ENCODE measurements at regions not wholly inside any gene's neighbourhood (a gene's known extent, or its start where the extent isn't known, plus 50 kb on each side); places are given as distances from the start of the nearest gene placed in this dataset.

- no peak overlapping the region for H3K4me3 ChIP-seq (ENCODE audit: low read depth in 1 of 2, low read length in 1 of 2)
- no peak for TF ChIP-seq CTCF (IDR thresholded peaks at IDR 0.05)
- H3K4me1 ChIP-seq (ENCODE audit: control insufficient read depth in 1 of 2, insufficient read depth in 1 of 2, low read depth in 1 of 2, low read length in 1 of 2): no peaks in the 10 kb centered on the region
- no peaks in the 10 kb centered on the region for H3K27me3 ChIP-seq
- H3K27ac ChIP-seq: no peak overlapping the region
- H3K9me3 ChIP-seq: no peaks in the 10 kb centered on the region
- no peaks in the 10 kb centered on the region for H3K36me3 ChIP-seq
These were observed 380.1 kb upstream of the KITLG start for GRCh38 chr12:88960213-88960878.

- TF ChIP-seq CTCF (IDR thresholded peaks at IDR 0.05): no peak
These were observed 378.7 kb upstream of the KITLG start for GRCh38 chr12:88958946-88959345.

GRCh38 chr12:88958153-88958552 lies 377.9 kb upstream of the KITLG start:
- no peak overlapping the region for H3K27ac ChIP-seq
- no peaks in the 10 kb centered on the region for H3K9me3 ChIP-seq
- TF ChIP-seq CTCF (IDR thresholded peaks at IDR 0.05): no peak
- no peaks in the 10 kb centered on the region for H3K36me3 ChIP-seq
- H3K27me3 ChIP-seq: no peaks in the 10 kb centered on the region
- H3K4me3 ChIP-seq (ENCODE audit: low read depth in 1 of 2, low read length in 1 of 2): no peak overlapping the region
- H3K4me1 ChIP-seq (ENCODE audit: control insufficient read depth in 1 of 2, insufficient read depth in 1 of 2, low read depth in 1 of 2, low read length in 1 of 2): no peaks in the 10 kb centered on the region

More at GRCh38 chr12:88958946-88959345, 378.7 kb upstream of the KITLG start:
- H3K27ac ChIP-seq: no peak overlapping the region
- no peaks in the 10 kb centered on the region for H3K9me3 ChIP-seq
- no peaks in the 10 kb centered on the region for H3K4me1 ChIP-seq (ENCODE audit: control insufficient read depth in 1 of 2, insufficient read depth in 1 of 2, low read depth in 1 of 2, low read length in 1 of 2)
- no peak overlapping the region for H3K4me3 ChIP-seq (ENCODE audit: low read depth in 1 of 2, low read length in 1 of 2)
- H3K36me3 ChIP-seq: no peaks in the 10 kb centered on the region
- no peaks in the 10 kb centered on the region for H3K27me3 ChIP-seq

GRCh38 chr12:88957358-88957757 lies 377.1 kb upstream of the KITLG start:
- Histone ChIP-seq H3K4me1 (ENCODE audit: control insufficient read depth in 1 of 2, insufficient read depth in 1 of 2, low read depth in 1 of 2, low read length in 1 of 2) (no peaks in the 10 kb centered on the region), H3K4me3 (ENCODE audit: low read depth in 1 of 2, low read length in 1 of 2) (no peak overlapping the region), H3K9me3 (no peaks in the 10 kb centered on the region), H3K27ac (no peak overlapping the region), H3K36me3 (no peaks in the 10 kb centered on the region), H3K27me3 (no peaks in the 10 kb centered on the region)
- no peak for TF ChIP-seq CTCF (IDR thresholded peaks at IDR 0.05)

- Histone ChIP-seq H3K27ac (no peak overlapping the region), H3K9me3 (no peaks in the 10 kb centered on the region), H3K36me3 (no peaks in the 10 kb centered on the region), H3K4me3 (ENCODE audit: low read depth in 1 of 2, low read length in 1 of 2) (no peak overlapping the region), H3K4me1 (ENCODE audit: control insufficient read depth in 1 of 2, insufficient read depth in 1 of 2, low read depth in 1 of 2, low read length in 1 of 2) (no peaks in the 10 kb centered on the region), H3K27me3 (no peaks in the 10 kb centered on the region)
- TF ChIP-seq CTCF (IDR thresholded peaks at IDR 0.05): no peak
These were observed 375.3 kb upstream of the KITLG start for GRCh38 chr12:88955531-88955930.
